ENCODE measurements at regions not wholly inside any gene's neighbourhood (a gene's known extent, or its start where the extent isn't known, plus 50 kb on each side); places are given as distances from the start of the nearest gene placed in this dataset.
"Not testable (repeated sequence)": the region's sequence is repeated elsewhere in the genome, so short reads cannot be mapped to it uniquely, and the experiment has no call there.

- no peak for DNase-seq
These were observed 257.8 kb downstream of the NPHP4 start for GRCh38 chr1:5734414-5734813.

GRCh38 chr1:5733596-5733995, 258.6 kb downstream of the NPHP4 start:
- DNase-seq = no peak

- DNase-seq = no peak
These were observed 261.2 kb downstream of the NPHP4 start for GRCh38 chr1:5731110-5731423.

- no peak for DNase-seq
These were observed 261.7 kb downstream of the NPHP4 start for GRCh38 chr1:5730272-5731109.

- no peak for DNase-seq
These were observed 262.5 kb downstream of the NPHP4 start for GRCh38 chr1:5729636-5730145.

- DNase-seq = no peak
These were observed 263.4 kb downstream of the NPHP4 start for GRCh38 chr1:5728663-5729355.

GRCh38 chr1:5727871-5728643, 264.2 kb downstream of the NPHP4 start:
- no peak for DNase-seq

- DNase-seq = no peak
These were observed 265.0 kb downstream of the NPHP4 start for GRCh38 chr1:5727191-5727590.

GRCh38 chr1:5726586-5727184, 265.5 kb downstream of the NPHP4 start:
- not testable (repeated sequence) for DNase-seq

- DNase-seq = no peak
These were observed 266.2 kb downstream of the NPHP4 start for GRCh38 chr1:5725855-5726585.

GRCh38 chr1:5725406-5725805, 266.8 kb downstream of the NPHP4 start:
- DNase-seq = no peak

- no peak for DNase-seq
These were observed 267.4 kb downstream of the NPHP4 start for GRCh38 chr1:5724847-5725246.

- DNase-seq = no peak
These were observed 269.5 kb downstream of the NPHP4 start for GRCh38 chr1:5722635-5723164.

GRCh38 chr1:5721634-5722215, 270.5 kb downstream of the NPHP4 start:
- no peak for DNase-seq

- DNase-seq = no peak
These were observed 271.3 kb downstream of the NPHP4 start for GRCh38 chr1:5720936-5721335.

- DNase-seq = no peak
These were observed 271.7 kb downstream of the NPHP4 start for GRCh38 chr1:5720484-5720883.

GRCh38 chr1:5720045-5720444, 272.2 kb downstream of the NPHP4 start:
- DNase-seq = no peak

GRCh38 chr1:5718831-5719632, 273.2 kb downstream of the NPHP4 start:
- no peak for DNase-seq

GRCh38 chr1:5717031-5717682, 275.1 kb downstream of the NPHP4 start:
- DNase-seq = no peak

- no peak for DNase-seq
These were observed 276.1 kb downstream of the NPHP4 start for GRCh38 chr1:5716126-5716525.

Data from left kidney (tissue), 1 donor.